Common myeloid progenitor, CD34-positive (primary cell): ENCODE measurements at regions not wholly inside any gene's neighbourhood (a gene's known extent, or its start where the extent isn't known, plus 50 kb on each side); places are given as distances from the start of the nearest gene placed in this dataset.

Experiments used
- CTCF ChIA-PET: fragments of 350-600 bp; sonication (Branson Sonifier 250); formaldehyde crosslinking; loops from one replicate; lab custom pipeline; 2021; ENCODE audit warnings: antibody characterized with exemption; lab: Charles Lee
- POLR2A ChIA-PET: fragments of 350-600 bp; sonication (Branson Sonifier 250); formaldehyde crosslinking; loops from one replicate; lab custom pipeline; 2021; ENCODE audit warnings: antibody characterized with exemption; lab: Charles Lee
- DNase-seq, 3 donors: peaks; one replicate each; pipeline versions ENCODE4 v3.0.0 to v3.0.0-alpha.2; 2013
- H3K27ac ChIP-seq, 2 experiments: 1 replicate in 1 of 2; 2 replicates in 1 of 2; pipeline ENCODE4 v1.7.0; 2013; ENCODE audit warnings: inconsistent platforms in 2 of 2, low read length in 2 of 2, mild to moderate bottlenecking in 2 of 2, low read depth in 1 of 2, moderate library complexity in 1 of 2; ENCODE audit not compliant: severe bottlenecking in 2 of 2, insufficient read depth in 1 of 2, poor library complexity in 1 of 2
- H3K27me3 ChIP-seq, 5 experiments: replicated peaks in 2 of 5; 1 replicate in 3 of 5; 2 replicates in 2 of 5; pipeline versions ENCODE4 v1.6.1 to v1.7.0; 2013; ENCODE audit warnings: low read length in 4 of 5, mild to moderate bottlenecking in 2 of 5, moderate library complexity in 2 of 5, inconsistent platforms in 1 of 5; ENCODE audit not compliant: insufficient read depth in 5 of 5, control insufficient read depth in 4 of 5
- H3K36me3 ChIP-seq, 4 experiments: 1 replicate in 2 of 4; 2 replicates in 2 of 4; pipeline versions ENCODE4 v1.6.1 to v1.7.0; 2013; ENCODE audit warnings: low read length in 3 of 4, control low read depth in 1 of 4, mild to moderate bottlenecking in 1 of 4; ENCODE audit not compliant: control insufficient read depth in 4 of 4, insufficient read depth in 4 of 4
- H3K4me1 ChIP-seq, 4 experiments: 1 replicate in 3 of 4; 2 replicates in 1 of 4; pipeline versions ENCODE4 v1.6.1 to v1.7.1; 2013; ENCODE audit warnings: low read length in 3 of 4, mild to moderate bottlenecking in 3 of 4, control low read depth in 1 of 4, inconsistent platforms in 1 of 4, moderate library complexity in 1 of 4; ENCODE audit not compliant: control insufficient read depth in 4 of 4, insufficient read depth in 4 of 4; ENCODE audit errors: control extremely low read depth in 1 of 4
- H3K4me3 ChIP-seq, 7 experiments: 1 replicate in 4 of 7; 2 replicates in 3 of 7; pipeline versions ENCODE4 v1.5.1 to v1.7.0; 2013; ENCODE audit warnings: mild to moderate bottlenecking in 7 of 7, low read length in 6 of 7, moderate library complexity in 6 of 7, inconsistent platforms in 2 of 7, low read depth in 2 of 7, control low read depth in 1 of 7; ENCODE audit not compliant: insufficient read depth in 4 of 7, control insufficient read depth in 1 of 7; ENCODE audit errors: extremely low read depth in 1 of 7
- H3K9me3 ChIP-seq, 5 experiments: 1 replicate in 4 of 5; 2 replicates in 1 of 5; pipeline versions ENCODE4 v1.6.1 to v1.7.1; 2013; ENCODE audit warnings: low read length in 4 of 5, mild to moderate bottlenecking in 2 of 5, inconsistent platforms in 1 of 5, low read depth in 1 of 5, moderate library complexity in 1 of 5; ENCODE audit not compliant: control insufficient read depth in 4 of 5, insufficient read depth in 2 of 5; ENCODE audit errors: control extremely low read depth in 1 of 5
- WGBS: methylation state at CpG from one replicate; pipeline ENCODE4 v1.1.5; 2013; ENCODE audit not compliant: insufficient coverage; 5-methylcytosine and 5-hydroxymethylcytosine counted together

DNA sequence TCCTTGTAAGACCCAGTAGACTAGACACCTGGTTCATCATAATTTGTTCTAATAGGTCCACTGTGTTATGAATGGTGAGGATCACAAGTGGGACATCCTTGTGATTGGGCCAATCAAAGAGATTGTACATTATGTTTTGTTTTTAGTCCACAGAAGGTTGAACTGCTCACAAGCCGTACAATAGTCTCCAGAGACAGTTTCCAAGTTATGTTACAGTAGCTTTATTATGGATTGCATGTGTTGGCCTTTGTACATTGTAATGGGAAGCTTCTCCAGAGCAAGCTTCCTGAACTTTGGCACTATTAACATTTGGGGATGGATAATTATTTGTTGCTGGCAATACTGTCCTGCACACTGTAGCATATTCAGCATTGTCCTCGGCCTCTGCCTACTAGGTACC is 86.1 kb downstream of the MAGEB10 start:
- CTCF ChIA-PET: no interaction called here
- H3K27me3 ChIP-seq: no peaks in the 10 kb centered on the region
- no peak overlapping the region for H3K4me3 ChIP-seq
- no peaks in the 10 kb centered on the region for H3K9me3 ChIP-seq
- WGBS: 71% methylated on average over 1 of the region's 2 CpGs
- no peaks in the 10 kb centered on the region for H3K4me1 ChIP-seq
- H3K36me3 ChIP-seq: no peaks in the 10 kb centered on the region
- no peak overlapping the region for H3K27ac ChIP-seq
- POLR2A ChIA-PET: no interaction called here
- no peak for DNase-seq

- no peak for DNase-seq
- POLR2A ChIA-PET: no interaction called here
- no peaks in the 10 kb centered on the region for H3K36me3 ChIP-seq
- H3K27ac ChIP-seq: no peak overlapping the region
- H3K4me1 ChIP-seq: no peaks in the 10 kb centered on the region
- CTCF ChIA-PET: no interaction called here
- no peak overlapping the region for H3K4me3 ChIP-seq
- H3K27me3 ChIP-seq: no peaks in the 10 kb centered on the region
- WGBS: 70% methylated on average over 3 of the region's 3 CpGs
- no peaks in the 10 kb centered on the region for H3K9me3 ChIP-seq
These were observed 85.4 kb downstream of the MAGEB10 start for GRCh38 chrX:27893211-27893610.

DNA sequence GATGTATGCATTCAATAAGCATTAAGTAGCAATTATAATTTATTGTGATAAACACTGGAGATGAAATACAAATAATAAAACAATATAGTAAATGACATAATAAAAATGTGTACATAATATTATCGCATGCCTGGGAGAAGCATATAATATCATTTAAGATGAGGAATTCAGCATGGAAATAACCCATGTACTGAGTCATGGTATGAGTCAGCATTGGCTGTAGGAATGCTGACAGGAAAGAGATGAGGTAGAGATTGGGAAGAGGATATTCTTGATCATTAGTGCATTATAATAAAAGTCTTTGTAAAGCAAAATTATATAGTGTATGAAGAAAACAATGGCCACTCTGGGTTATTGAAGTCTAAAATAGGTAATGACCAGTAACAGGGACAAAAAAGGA is 82.8 kb downstream of the MAGEB10 start:
- Histone ChIP-seq H3K27ac (no peak overlapping the region), H3K27me3 (no peaks in the 10 kb centered on the region), H3K9me3 (no peaks in the 10 kb centered on the region), H3K4me1 (no peaks in the 10 kb centered on the region), H3K4me3 (no peak overlapping the region), H3K36me3 (no peaks in the 10 kb centered on the region)
- POLR2A ChIA-PET: no interaction called here
- no CpG with 5 or more reads among the region's 1 CpG for WGBS
- CTCF ChIA-PET: no interaction called here
- DNase-seq: no peak

DNA sequence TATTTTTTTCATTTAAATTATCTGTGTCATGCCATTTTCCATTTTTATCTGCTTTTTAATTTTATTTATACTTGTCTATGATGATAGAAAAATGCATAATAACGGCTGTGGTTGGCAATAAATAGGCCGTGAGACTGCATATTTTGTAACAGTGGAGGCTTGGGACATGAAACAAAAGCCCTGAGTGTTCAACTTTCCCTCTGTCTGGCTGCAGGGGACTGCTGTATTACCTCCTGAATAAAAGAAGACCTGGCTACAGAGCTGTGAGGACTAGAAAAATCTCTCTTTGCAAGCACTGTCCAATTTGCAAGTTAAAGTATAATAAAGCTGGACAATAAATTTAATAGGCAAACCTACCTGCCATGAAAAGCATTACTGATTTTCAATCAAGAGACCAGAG is 82.1 kb downstream of the MAGEB10 start:
- CTCF ChIA-PET: no interaction called here
- no peaks in the 10 kb centered on the region for H3K36me3 ChIP-seq
- WGBS: 22% methylated on average over 1 of the region's 2 CpGs
- H3K4me3 ChIP-seq: no peak overlapping the region
- H3K9me3 ChIP-seq: no peaks in the 10 kb centered on the region
- H3K27me3 ChIP-seq: no peaks in the 10 kb centered on the region
- H3K4me1 ChIP-seq: no peaks in the 10 kb centered on the region
- POLR2A ChIA-PET: no interaction called here
- DNase-seq: no peak
- no peak overlapping the region for H3K27ac ChIP-seq

DNA sequence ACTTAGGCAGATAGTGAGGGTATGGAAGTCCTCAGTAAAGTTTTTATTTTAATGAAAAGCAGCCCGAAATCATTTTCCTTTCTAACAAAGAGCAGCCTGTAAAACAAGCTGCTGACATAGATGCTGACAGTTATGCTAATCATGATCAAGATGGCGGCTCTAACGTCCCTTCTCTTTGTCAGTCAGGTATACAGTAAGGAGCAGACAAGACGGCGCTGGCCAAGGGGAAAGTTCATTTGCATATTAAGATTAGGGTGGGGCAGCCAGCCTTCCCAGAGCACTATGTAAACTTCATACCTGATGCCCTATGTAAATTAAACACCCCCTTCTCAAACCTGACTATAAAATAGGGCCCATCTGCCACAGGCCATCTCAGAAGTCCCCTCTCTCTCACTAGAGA is 76.9 kb downstream of the MAGEB10 start:
- DNase-seq: no peak
- POLR2A ChIA-PET: no interaction called here
- Histone ChIP-seq H3K27me3 (no peaks in the 10 kb centered on the region), H3K4me3 (no peak overlapping the region), H3K36me3 (no peaks in the 10 kb centered on the region), H3K9me3 (no peaks in the 10 kb centered on the region), H3K27ac (no peak overlapping the region), H3K4me1 (no peaks in the 10 kb centered on the region)
- 65% methylated on average over 3 of the region's 5 CpGs for WGBS
- CTCF ChIA-PET: no interaction called here

DNA sequence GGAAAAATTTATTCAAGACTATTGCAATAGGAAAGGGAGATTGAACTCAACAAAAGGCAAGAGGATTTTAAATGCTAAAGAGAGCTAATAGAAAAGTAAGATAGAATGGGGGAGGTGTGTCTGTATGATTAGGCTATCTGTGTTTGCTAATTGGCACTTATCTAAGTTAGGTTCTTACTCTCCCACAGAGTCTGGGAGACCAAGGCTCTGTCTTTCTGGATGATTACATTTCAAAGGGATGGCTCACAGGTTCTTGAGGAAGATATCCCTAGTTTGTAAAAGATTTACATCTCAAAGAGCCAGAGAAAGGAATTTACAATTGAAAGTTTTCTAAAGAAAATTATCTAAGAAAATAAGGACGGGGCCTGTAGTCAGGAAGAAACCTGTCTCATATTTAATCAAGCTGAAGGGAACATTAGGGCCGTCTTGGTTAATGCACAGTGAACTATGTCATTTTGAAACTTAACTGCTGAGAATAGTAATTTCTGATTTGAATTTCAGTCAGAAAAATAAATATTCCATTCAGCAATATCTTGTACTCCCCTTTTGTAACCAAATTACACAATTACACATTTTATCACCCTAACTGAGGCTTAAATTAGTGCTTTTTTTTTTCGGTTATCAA is 75.8 kb downstream of the MAGEB10 start:
- Histone ChIP-seq H3K4me3 (no peak overlapping the region), H3K27me3 (no peaks in the 10 kb centered on the region), H3K4me1 (no peaks in the 10 kb centered on the region), H3K9me3 (no peaks in the 10 kb centered on the region), H3K36me3 (no peaks in the 10 kb centered on the region), H3K27ac (no peak overlapping the region)
- WGBS: 57% methylated on average over 1 of the region's 3 CpGs
- POLR2A ChIA-PET: no interaction called here
- DNase-seq: no peak
- CTCF ChIA-PET: no interaction called here

DNA sequence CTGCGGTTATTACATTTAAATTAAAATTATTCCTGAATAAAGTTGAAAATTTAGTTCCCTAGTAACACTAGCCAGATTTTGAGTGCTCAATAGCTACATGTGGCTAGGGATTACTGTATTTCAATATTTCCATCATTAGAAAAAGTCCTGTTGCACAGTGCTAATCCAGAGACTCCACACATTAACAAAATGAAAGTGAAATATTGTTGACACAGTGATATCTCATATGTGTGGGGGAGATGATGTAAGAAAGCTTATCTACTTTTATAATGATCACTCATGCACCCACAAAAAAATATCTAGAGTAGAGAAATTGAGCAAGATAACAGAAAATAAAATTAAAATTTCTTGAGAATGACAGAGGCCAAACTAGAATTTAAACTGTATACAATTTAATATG is 74.9 kb downstream of the MAGEB10 start:
- no peak overlapping the region for H3K27ac ChIP-seq
- no peaks in the 10 kb centered on the region for H3K9me3 ChIP-seq
- no peaks in the 10 kb centered on the region for H3K4me1 ChIP-seq
- CTCF ChIA-PET: no interaction called here
- POLR2A ChIA-PET: no interaction called here
- no peak overlapping the region for H3K4me3 ChIP-seq
- H3K36me3 ChIP-seq: no peaks in the 10 kb centered on the region
- H3K27me3 ChIP-seq: no peaks in the 10 kb centered on the region
- no peak for DNase-seq
- WGBS: no CpG with 5 or more reads among the region's 1 CpG
